HG02981 (cell line): ENCODE measurements at regions not wholly inside any gene's neighbourhood (a gene's known extent, or its start where the extent isn't known, plus 50 kb on each side); places are given as distances from the start of the nearest gene placed in this dataset.
"Not testable (repeated sequence)": the region's sequence is repeated elsewhere in the genome, so short reads cannot be mapped to it uniquely, and the experiment has no call there.

Experiments used
- ATAC-seq: cut with Tn5 transposase; IDR thresholded peaks from one replicate; pipeline ENCODE4 v1.9.1; 2021; ENCODE audit warnings: mild to moderate bottlenecking, moderate library complexity; ENCODE audit not compliant: unreplicated experiment

GRCh38 chr2:196515608-196516007 lies 123.9 kb upstream of the CCDC150 start:
- no peak for ATAC-seq

GRCh38 chr2:196516564-196516963 lies 123.0 kb upstream of the CCDC150 start:
- ATAC-seq: no peak

- ATAC-seq: no peak
Measured at GRCh38 chr2:196520605-196521004, 118.9 kb upstream of the CCDC150 start.

- ATAC-seq: not testable (repeated sequence)
Measured at GRCh38 chr2:196526981-196527725, 112.4 kb upstream of the CCDC150 start.

- ATAC-seq: no peak
Measured at GRCh38 chr2:196528486-196529223, 110.9 kb upstream of the CCDC150 start.

- ATAC-seq: no peak
Measured at GRCh38 chr2:196530910-196531309, 108.6 kb upstream of the CCDC150 start.

- ATAC-seq: no peak
Measured at GRCh38 chr2:196533772-196534397, 105.6 kb upstream of the CCDC150 start.

- ATAC-seq: no peak
Measured at GRCh38 chr2:196534495-196534894, 105.0 kb upstream of the CCDC150 start.

GRCh38 chr2:196535061-196535460 lies 104.5 kb upstream of the CCDC150 start:
- no peak for ATAC-seq

- no peak for ATAC-seq
Measured at GRCh38 chr2:196535742-196536141, 103.8 kb upstream of the CCDC150 start.

- no peak for ATAC-seq
Measured at GRCh38 chr2:196537311-196537710, 102.2 kb upstream of the CCDC150 start.

GRCh38 chr2:196538189-196538588 lies 101.3 kb upstream of the CCDC150 start:
- ATAC-seq: no peak

GRCh38 chr2:196538646-196539045 lies 100.9 kb upstream of the CCDC150 start:
- ATAC-seq: no peak

GRCh38 chr2:196544906-196545433 lies 94.5 kb upstream of the CCDC150 start:
- no peak for ATAC-seq

- ATAC-seq: no peak
Measured at GRCh38 chr2:196546151-196546919, 93.2 kb upstream of the CCDC150 start.

- no peak for ATAC-seq
Measured at GRCh38 chr2:196549052-196549451, 90.5 kb upstream of the CCDC150 start.

GRCh38 chr2:196551014-196551413 lies 88.5 kb upstream of the CCDC150 start:
- no peak for ATAC-seq

GRCh38 chr2:196555161-196555560 lies 84.4 kb upstream of the CCDC150 start:
- ATAC-seq: no peak

GRCh38 chr2:196555726-196556125 lies 83.8 kb upstream of the CCDC150 start:
- ATAC-seq: no peak

GRCh38 chr2:196558497-196558896 lies 81.0 kb upstream of the CCDC150 start:
- ATAC-seq: no peak

GRCh38 chr2:196563876-196564275 lies 75.6 kb upstream of the CCDC150 start:
- ATAC-seq: no peak
